ENCODE measurements at regions not wholly inside any gene's neighbourhood (a gene's known extent, or its start where the extent isn't known, plus 50 kb on each side); places are given as distances from the start of the nearest gene placed in this dataset.

DNA sequence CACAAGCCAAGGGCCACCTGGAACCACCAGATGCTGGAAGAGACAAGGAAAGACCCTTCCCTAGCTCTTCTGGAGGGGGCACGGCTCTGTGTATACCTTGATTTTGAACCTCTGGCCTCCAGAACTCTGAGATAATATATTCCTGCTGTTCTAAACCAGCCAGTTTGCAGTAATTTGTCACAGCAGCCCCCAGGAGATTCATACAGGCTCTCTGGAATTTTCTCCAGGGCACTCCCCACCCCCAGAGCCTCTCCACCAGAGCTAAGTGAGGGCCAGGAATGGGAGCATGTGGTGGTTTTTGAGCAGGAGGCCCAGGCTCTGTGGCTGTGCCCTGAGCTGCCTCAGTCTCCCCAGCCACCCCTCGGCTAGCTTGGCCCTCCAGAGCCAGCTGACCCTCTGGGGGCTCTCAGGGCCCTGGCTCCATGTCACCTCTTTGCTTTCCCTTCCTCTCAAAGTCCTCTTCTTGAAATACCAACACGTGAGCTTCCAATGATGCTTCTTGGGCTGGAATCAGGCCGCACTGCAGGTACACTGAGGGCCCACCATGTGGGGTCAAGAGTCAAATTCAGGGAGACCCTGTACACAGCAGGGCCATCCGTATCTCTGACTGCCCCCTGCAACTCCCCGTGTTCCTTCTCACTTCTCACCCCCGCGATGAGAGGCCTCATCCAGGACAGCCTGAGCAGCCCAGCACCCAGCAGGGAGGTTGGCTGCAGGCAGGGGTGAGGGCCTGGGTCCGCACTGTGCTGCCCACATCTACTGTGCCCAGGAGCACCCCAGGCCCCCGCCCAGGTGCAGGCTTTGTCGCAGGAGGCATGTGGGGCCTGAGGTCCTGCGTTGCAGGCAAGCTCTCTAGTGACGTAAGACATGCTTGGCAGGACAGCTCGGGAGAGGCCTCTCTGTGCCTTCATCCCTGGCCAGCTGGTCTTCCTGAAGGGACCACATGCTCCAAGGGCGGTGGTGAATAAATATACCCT lies 155.5 kb downstream of the ANKRD60 start:
- TF ChIP-seq, protein P1, sequence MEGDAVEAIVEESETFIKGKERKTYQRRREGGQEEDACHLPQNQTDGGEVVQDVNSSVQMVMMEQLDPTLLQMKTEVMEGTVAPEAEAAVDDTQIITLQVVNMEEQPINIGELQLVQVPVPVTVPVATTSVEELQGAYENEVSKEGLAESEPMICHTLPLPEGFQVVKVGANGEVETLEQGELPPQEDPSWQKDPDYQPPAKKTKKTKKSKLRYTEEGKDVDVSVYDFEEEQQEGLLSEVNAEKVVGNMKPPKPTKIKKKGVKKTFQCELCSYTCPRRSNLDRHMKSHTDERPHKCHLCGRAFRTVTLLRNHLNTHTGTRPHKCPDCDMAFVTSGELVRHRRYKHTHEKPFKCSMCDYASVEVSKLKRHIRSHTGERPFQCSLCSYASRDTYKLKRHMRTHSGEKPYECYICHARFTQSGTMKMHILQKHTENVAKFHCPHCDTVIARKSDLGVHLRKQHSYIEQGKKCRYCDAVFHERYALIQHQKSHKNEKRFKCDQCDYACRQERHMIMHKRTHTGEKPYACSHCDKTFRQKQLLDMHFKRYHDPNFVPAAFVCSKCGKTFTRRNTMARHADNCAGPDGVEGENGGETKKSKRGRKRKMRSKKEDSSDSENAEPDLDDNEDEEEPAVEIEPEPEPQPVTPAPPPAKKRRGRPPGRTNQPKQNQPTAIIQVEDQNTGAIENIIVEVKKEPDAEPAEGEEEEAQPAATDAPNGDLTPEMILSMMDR (IDR thresholded peaks at IDR 0.05; ENCODE audit: control extremely low read depth in 1 of 3, insufficient read depth in 1 of 3, low read depth in 1 of 3, low read length in 3 of 3): no peak
- TF ChIP-seq SAP30 (IDR thresholded peaks at IDR 0.05; ENCODE audit: insufficient read depth, insufficient replicate concordance, low read length): no peak
- TF ChIP-seq RAD21 (IDR thresholded peaks at IDR 0.05 in 1 of 2, conservative IDR thresholded peaks at IDR 0.05 in 1 of 2; ENCODE audit: low read depth in 2 of 2, low read length in 2 of 2): no peak
- no peak for TF ChIP-seq EP300 (IDR thresholded peaks at IDR 0.05; ENCODE audit: borderline replicate concordance in 1 of 2, low read depth in 2 of 2, low read length in 2 of 2)
- TF ChIP-seq POLR2AphosphoS5 (IDR thresholded peaks at IDR 0.05; ENCODE audit: low read depth, low read length): no peak

Measured in H1 (cell line).